ENCODE measurements at regions not wholly inside any gene's neighbourhood (a gene's known extent, or its start where the extent isn't known, plus 50 kb on each side); places are given as distances from the start of the nearest gene placed in this dataset.

- TF ChIP-seq CTCF (IDR thresholded peaks at IDR 0.05) = no peak
- no peaks in the 10 kb centered on the region for H3K9me3 Mint-ChIP-seq (ENCODE audit: low read depth)
- H3K27ac Mint-ChIP-seq (ENCODE audit: unreplicated experiment) = no peak overlapping the region
- H3K4me1 Mint-ChIP-seq (ENCODE audit: low read depth) = no peaks in the 10 kb centered on the region
- no peak for DNase-seq (ENCODE audit: low spot score)
- H3K4me3 Mint-ChIP-seq (ENCODE audit: unreplicated experiment) = no peak overlapping the region
- no peaks in the 10 kb centered on the region for H3K27me3 Mint-ChIP-seq (ENCODE audit: low read depth)
- H3K36me3 Mint-ChIP-seq (ENCODE audit: low read depth) = no peaks in the 10 kb centered on the region
These were observed 134.9 kb upstream of the NDUFV2 start for GRCh38 chr18:8967573-8967972.

GRCh38 chr18:8969639-8970390 is 132.7 kb upstream of the NDUFV2 start:
- TF ChIP-seq CTCF (IDR thresholded peaks at IDR 0.05) = no peak
- peaks cover 17% of the 10 kb centered on the region for H3K9me3 Mint-ChIP-seq (ENCODE audit: low read depth)
- DNase-seq (ENCODE audit: low spot score) = no peak
- H3K4me1 Mint-ChIP-seq (ENCODE audit: low read depth) = no peaks in the 10 kb centered on the region
- no peak overlapping the region for H3K27ac Mint-ChIP-seq (ENCODE audit: unreplicated experiment)
- peaks cover 2% of the 10 kb centered on the region for H3K36me3 Mint-ChIP-seq (ENCODE audit: low read depth)
- H3K27me3 Mint-ChIP-seq (ENCODE audit: low read depth) = no peaks in the 10 kb centered on the region
- no peak overlapping the region for H3K4me3 Mint-ChIP-seq (ENCODE audit: unreplicated experiment)

GRCh38 chr18:8970843-8971242 is 131.7 kb upstream of the NDUFV2 start:
- H3K9me3 Mint-ChIP-seq (ENCODE audit: low read depth) = peaks cover 19% of the 10 kb centered on the region
- no peak overlapping the region for H3K4me3 Mint-ChIP-seq (ENCODE audit: unreplicated experiment)
- DNase-seq (ENCODE audit: low spot score) = no peak
- H3K36me3 Mint-ChIP-seq (ENCODE audit: low read depth) = peaks cover 2% of the 10 kb centered on the region
- no peak for TF ChIP-seq CTCF (IDR thresholded peaks at IDR 0.05)
- H3K27ac Mint-ChIP-seq (ENCODE audit: unreplicated experiment) = no peak overlapping the region
- H3K27me3 Mint-ChIP-seq (ENCODE audit: low read depth) = no peaks in the 10 kb centered on the region
- H3K4me1 Mint-ChIP-seq (ENCODE audit: low read depth) = no peaks in the 10 kb centered on the region

- Mint-ChIP-seq H3K36me3 (ENCODE audit: low read depth) (peaks cover 2% of the 10 kb centered on the region), H3K4me1 (ENCODE audit: low read depth) (no peaks in the 10 kb centered on the region), H3K9me3 (ENCODE audit: low read depth) (peaks cover 19% of the 10 kb centered on the region), H3K27me3 (ENCODE audit: low read depth) (no peaks in the 10 kb centered on the region), H3K4me3 (ENCODE audit: unreplicated experiment) (no peak overlapping the region), H3K27ac (ENCODE audit: unreplicated experiment) (no peak overlapping the region)
- no peak for TF ChIP-seq CTCF (IDR thresholded peaks at IDR 0.05)
- no peak for DNase-seq (ENCODE audit: low spot score)
These were observed 130.4 kb upstream of the NDUFV2 start for GRCh38 chr18:8972116-8972515.

- Mint-ChIP-seq H3K27me3 (ENCODE audit: low read depth) (no peaks in the 10 kb centered on the region), H3K9me3 (ENCODE audit: low read depth) (peaks cover 19% of the 10 kb centered on the region), H3K4me1 (ENCODE audit: low read depth) (no peaks in the 10 kb centered on the region), H3K4me3 (ENCODE audit: unreplicated experiment) (no peak overlapping the region), H3K27ac (ENCODE audit: unreplicated experiment) (no peak overlapping the region), H3K36me3 (ENCODE audit: low read depth) (peaks cover 2% of the 10 kb centered on the region)
- TF ChIP-seq CTCF (IDR thresholded peaks at IDR 0.05) = no peak
- DNase-seq (ENCODE audit: low spot score) = no peak
These were observed 128.2 kb upstream of the NDUFV2 start for GRCh38 chr18:8974279-8974678.
